OCI-LY1 (cell line): ENCODE measurements at regions not wholly inside any gene's neighbourhood (a gene's known extent, or its start where the extent isn't known, plus 50 kb on each side); places are given as distances from the start of the nearest gene placed in this dataset.

Source experiments
- H2AFZ ChIP-seq: fragments of 200-600 bp; sonication (generic), shearing (Covaris generic); 2 replicates; pipeline ENCODE4 v1.6.0; 2014; ENCODE audit warnings: antibody characterized with exemption, mild to moderate bottlenecking, low read length
- H3F3A ChIP-seq: fragments of 200-600 bp; sonication (generic), shearing (Covaris generic); 2 replicates; pipeline ENCODE4 v1.6.0; 2014; ENCODE audit warnings: mild to moderate bottlenecking, antibody characterized with exemption, low read length, moderate library complexity; ENCODE audit not compliant: insufficient read depth
- H3K27ac ChIP-seq: fragments of 200-600 bp; sonication (generic); 2 replicates; pipeline ENCODE4 v1.5.1; 2014; ENCODE audit warnings: low read length, mixed run types, mild to moderate bottlenecking, low read depth; ENCODE audit not compliant: poor library complexity, severe bottlenecking
- H3K27me3 ChIP-seq: fragments of 200-600 bp; sonication (generic); 2 replicates; pipeline ENCODE4 v1.6.0; 2014; ENCODE audit warnings: antibody characterized with exemption, mild to moderate bottlenecking, low read length, moderate library complexity; ENCODE audit not compliant: insufficient read depth
- H3K36me3 ChIP-seq: fragments of 200-600 bp; sonication (generic); 2 replicates; pipeline ENCODE4 v1.6.1; 2014; ENCODE audit warnings: mild to moderate bottlenecking, antibody characterized with exemption, low read length, moderate library complexity, mixed read lengths; ENCODE audit not compliant: insufficient read depth
- H3K4me1 ChIP-seq: fragments of 200-600 bp; sonication (generic); 2 replicates; pipeline ENCODE4 v1.5.1; 2014; ENCODE audit warnings: mild to moderate bottlenecking, low read length, moderate library complexity; ENCODE audit not compliant: insufficient read depth, severe bottlenecking
- H3K4me2 ChIP-seq: fragments of 200-600 bp; sonication (generic), shearing (Covaris generic); 2 replicates; pipeline ENCODE4 v1.6.1; 2014; ENCODE audit warnings: low read length
- H3K4me3 ChIP-seq: fragments of 200-600 bp; sonication (generic); 2 replicates; pipeline ENCODE4 v1.5.1; 2014; ENCODE audit warnings: low read length, low read depth, mild to moderate bottlenecking, mixed read lengths; ENCODE audit not compliant: poor library complexity, severe bottlenecking
- H3K79me2 ChIP-seq: fragments of 200-600 bp; shearing (Covaris generic); 2 replicates; pipeline ENCODE4 v1.6.1; 2016; ENCODE audit warnings: mixed run types, low read length, mixed read lengths; ENCODE audit not compliant: insufficient read depth
- H3K9ac ChIP-seq: fragments of 200-600 bp; sonication (generic), shearing (Covaris generic); 2 replicates; pipeline ENCODE4 v1.6.1; 2014; ENCODE audit warnings: mild to moderate bottlenecking, low read length, mixed read lengths
- H3K9me2 ChIP-seq: fragments of 200-600 bp; sonication (generic), shearing (Covaris generic); 2 replicates; pipeline ENCODE4 v1.6.1; 2014; ENCODE audit warnings: low read depth, mild to moderate bottlenecking, low read length, mixed read lengths
- H3K9me3 ChIP-seq: fragments of 200-600 bp; shearing (Covaris generic); 2 replicates; pipeline ENCODE4 v1.6.1; 2014; ENCODE audit warnings: low read length, mixed read lengths
- H4K20me1 ChIP-seq: fragments of 200-600 bp; sonication (generic), shearing (Covaris generic); 2 replicates; pipeline ENCODE4 v1.6.0; 2016; ENCODE audit warnings: mild to moderate bottlenecking, low read length; ENCODE audit not compliant: insufficient read depth
- EZH2 ChIP-seq: fragments of 200-600 bp; sonication (generic), shearing (Covaris generic); IDR thresholded peaks from 2 replicates; pipeline ENCODE4 v1.8.0; 2017; ENCODE audit warnings: borderline replicate concordance, mixed run types, mild to moderate bottlenecking, antibody characterized with exemption, low read length, moderate library complexity, mixed read lengths
- TF ChIP-seq, protein P1 (sequence below): fragments of 200-600 bp; sonication (generic), shearing (Covaris generic); IDR thresholded peaks from 2 replicates; pipeline ENCODE4 v1.5.1; 2017; ENCODE audit warnings: mild to moderate bottlenecking, antibody characterized with exemption, low read length, moderate library complexity, mixed read lengths

DNA sequence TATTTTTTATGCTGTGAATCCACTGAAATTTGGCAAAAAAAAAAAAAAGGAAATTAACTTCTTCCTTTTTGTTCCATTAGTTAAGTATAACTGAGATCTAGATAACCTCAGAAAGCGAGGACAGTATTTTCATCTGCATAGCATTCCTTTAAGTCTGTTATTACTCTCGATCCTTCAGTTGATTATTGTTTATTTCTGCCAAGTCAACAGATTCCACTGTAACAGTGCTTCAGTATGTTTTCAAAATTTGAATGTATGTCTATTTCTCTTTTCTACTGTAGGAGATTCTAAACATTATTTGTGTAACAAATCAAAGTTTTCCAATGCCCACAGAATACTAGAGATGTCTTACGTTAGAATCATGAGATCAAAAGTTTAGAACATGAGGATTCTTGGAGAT is 133.1 kb upstream of the RGPD4 start:
- Histone ChIP-seq H3K9me2 (no peaks in the 10 kb centered on the region), H3K9me3 (no peaks in the 10 kb centered on the region), H4K20me1 (no peaks in the 10 kb centered on the region), H3K4me2 (no peak overlapping the region), H2AFZ (no peak overlapping the region), H3K4me1 (peaks cover 9% of the 10 kb centered on the region), H3K4me3 (no peak overlapping the region), H3K36me3 (no peaks in the 10 kb centered on the region), H3F3A (no peaks in the 10 kb centered on the region), H3K27me3 (no peaks in the 10 kb centered on the region), H3K27ac (no peak overlapping the region), H3K9ac (no peak overlapping the region), H3K79me2 (no peaks in the 10 kb centered on the region)
- no peak for TF ChIP-seq EZH2
- TF ChIP-seq, protein P1, sequence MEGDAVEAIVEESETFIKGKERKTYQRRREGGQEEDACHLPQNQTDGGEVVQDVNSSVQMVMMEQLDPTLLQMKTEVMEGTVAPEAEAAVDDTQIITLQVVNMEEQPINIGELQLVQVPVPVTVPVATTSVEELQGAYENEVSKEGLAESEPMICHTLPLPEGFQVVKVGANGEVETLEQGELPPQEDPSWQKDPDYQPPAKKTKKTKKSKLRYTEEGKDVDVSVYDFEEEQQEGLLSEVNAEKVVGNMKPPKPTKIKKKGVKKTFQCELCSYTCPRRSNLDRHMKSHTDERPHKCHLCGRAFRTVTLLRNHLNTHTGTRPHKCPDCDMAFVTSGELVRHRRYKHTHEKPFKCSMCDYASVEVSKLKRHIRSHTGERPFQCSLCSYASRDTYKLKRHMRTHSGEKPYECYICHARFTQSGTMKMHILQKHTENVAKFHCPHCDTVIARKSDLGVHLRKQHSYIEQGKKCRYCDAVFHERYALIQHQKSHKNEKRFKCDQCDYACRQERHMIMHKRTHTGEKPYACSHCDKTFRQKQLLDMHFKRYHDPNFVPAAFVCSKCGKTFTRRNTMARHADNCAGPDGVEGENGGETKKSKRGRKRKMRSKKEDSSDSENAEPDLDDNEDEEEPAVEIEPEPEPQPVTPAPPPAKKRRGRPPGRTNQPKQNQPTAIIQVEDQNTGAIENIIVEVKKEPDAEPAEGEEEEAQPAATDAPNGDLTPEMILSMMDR = no peak

DNA sequence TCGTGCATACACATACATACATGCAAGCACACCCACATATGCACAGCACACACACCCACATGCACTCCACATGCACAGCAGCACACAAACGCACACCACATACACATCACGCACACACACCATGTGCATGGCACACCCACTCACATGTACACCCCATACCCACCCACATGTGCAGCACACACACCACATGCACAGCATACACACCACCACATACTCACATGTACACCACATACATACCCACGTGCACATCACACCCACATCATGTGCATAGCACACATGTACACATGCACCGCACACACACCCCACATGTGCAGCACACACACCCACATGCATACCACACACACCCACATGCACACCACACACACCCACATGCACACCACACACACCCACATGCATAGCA is 132.0 kb upstream of the RGPD4 start:
- H3K9ac ChIP-seq = no peak overlapping the region
- no peak overlapping the region for H3K27ac ChIP-seq
- H3K79me2 ChIP-seq = no peaks in the 10 kb centered on the region
- no peaks in the 10 kb centered on the region for H3K9me3 ChIP-seq
- H3K27me3 ChIP-seq = no peaks in the 10 kb centered on the region
- TF ChIP-seq EZH2 = no peak
- TF ChIP-seq, protein P1 = no peak
- peaks cover 9% of the 10 kb centered on the region for H3K4me1 ChIP-seq
- no peak overlapping the region for H2AFZ ChIP-seq
- H3F3A ChIP-seq = no peaks in the 10 kb centered on the region
- H3K9me2 ChIP-seq = no peaks in the 10 kb centered on the region
- H3K4me2 ChIP-seq = no peak overlapping the region
- H3K4me3 ChIP-seq = no peak overlapping the region
- no peaks in the 10 kb centered on the region for H3K36me3 ChIP-seq
- no peaks in the 10 kb centered on the region for H4K20me1 ChIP-seq

DNA sequence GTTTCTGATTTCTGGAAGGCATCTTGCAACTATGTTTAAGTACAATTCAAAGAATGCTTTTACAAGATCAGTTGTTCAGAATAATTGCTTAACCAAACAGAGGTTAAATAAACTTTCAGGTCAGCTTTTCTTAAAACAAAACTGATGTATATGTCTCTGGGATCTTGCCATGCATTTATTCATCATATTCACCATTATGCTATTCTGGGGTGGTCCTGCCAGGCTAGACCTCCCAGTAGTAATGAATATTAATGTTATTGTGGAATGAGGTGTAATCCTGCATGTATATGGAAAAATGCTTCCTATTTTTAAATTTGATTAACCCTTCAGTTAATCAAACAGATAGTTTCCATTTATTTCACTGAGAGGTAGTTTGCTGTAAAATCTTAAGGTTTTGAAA is 129.3 kb upstream of the RGPD4 start:
- no peaks in the 10 kb centered on the region for H3K79me2 ChIP-seq
- peaks cover 9% of the 10 kb centered on the region for H3K4me1 ChIP-seq
- H3K9me3 ChIP-seq = no peaks in the 10 kb centered on the region
- H3K9ac ChIP-seq = no peak overlapping the region
- H3K9me2 ChIP-seq = no peaks in the 10 kb centered on the region
- TF ChIP-seq, protein P1 = no peak
- no peak overlapping the region for H3K4me2 ChIP-seq
- no peak overlapping the region for H3K4me3 ChIP-seq
- H3F3A ChIP-seq = no peaks in the 10 kb centered on the region
- H3K36me3 ChIP-seq = no peaks in the 10 kb centered on the region
- no peak overlapping the region for H2AFZ ChIP-seq
- no peak overlapping the region for H3K27ac ChIP-seq
- H4K20me1 ChIP-seq = no peaks in the 10 kb centered on the region
- H3K27me3 ChIP-seq = no peaks in the 10 kb centered on the region
